HEK293T (cell line): ENCODE measurements at regions not wholly inside any gene's neighbourhood (a gene's known extent, or its start where the extent isn't known, plus 50 kb on each side); places are given as distances from the start of the nearest gene placed in this dataset.

Experiments
- BHLHE40 ChIP-seq: fragments of 450-650 bp; IDR thresholded peaks from 2 replicates; pipeline ENCODE4 v1.6.1; 2016; ENCODE audit warnings: mild to moderate bottlenecking, moderate library complexity, borderline replicate concordance
- ELF4 ChIP-seq: fragments of 450-650 bp; IDR thresholded peaks from 2 replicates; pipeline ENCODE4 v1.6.1; 2017; ENCODE audit warnings: antibody characterized with exemption
- FOXA1 ChIP-seq: fragments of 450-650 bp; IDR thresholded peaks from 2 replicates; pipeline ENCODE4 v1.6.1; 2016; ENCODE audit warnings: mild to moderate bottlenecking
- FOXK2 ChIP-seq: fragments of 450-650 bp; IDR thresholded peaks from 2 replicates; pipeline ENCODE4 v1.6.1; 2016; ENCODE audit warnings: mild to moderate bottlenecking
- FOXM1 ChIP-seq: fragments of 450-650 bp; IDR thresholded peaks from 2 replicates; pipeline ENCODE4 v1.6.1; 2017; ENCODE audit warnings: mild to moderate bottlenecking, borderline replicate concordance
- HDGF ChIP-seq: fragments of 450-650 bp; IDR thresholded peaks from 2 replicates; pipeline ENCODE4 v1.6.1; 2017; ENCODE audit warnings: antibody characterized with exemption, borderline replicate concordance
- L3MBTL2 ChIP-seq: fragments of 450-650 bp; conservative IDR thresholded peaks from 2 replicates; pipeline ENCODE4 v1.6.1; 2016; ENCODE audit warnings: mild to moderate bottlenecking
- NFRKB ChIP-seq: fragments of 450-650 bp; IDR thresholded peaks from 2 replicates; pipeline ENCODE4 v1.6.1; 2016; ENCODE audit warnings: mild to moderate bottlenecking, moderate library complexity
- SP1 ChIP-seq: fragments of 450-650 bp; IDR thresholded peaks from 2 replicates; pipeline ENCODE4 v1.6.1; 2017
- SUZ12 ChIP-seq: fragments of 450-650 bp; IDR thresholded peaks from 2 replicates; pipeline ENCODE4 v1.6.1; 2016; ENCODE audit warnings: mild to moderate bottlenecking
- TARDBP ChIP-seq: fragments of 450-650 bp; IDR thresholded peaks from 2 replicates; pipeline ENCODE4 v1.6.1; 2016
- ZNF384 ChIP-seq: fragments of 450-650 bp; IDR thresholded peaks from 2 replicates; pipeline ENCODE4 v1.6.1; 2016
- TF ChIP-seq, protein P1 (sequence below): fragments of 450-650 bp; IDR thresholded peaks from 2 replicates; pipeline ENCODE4 v1.6.1; 2016

DNA sequence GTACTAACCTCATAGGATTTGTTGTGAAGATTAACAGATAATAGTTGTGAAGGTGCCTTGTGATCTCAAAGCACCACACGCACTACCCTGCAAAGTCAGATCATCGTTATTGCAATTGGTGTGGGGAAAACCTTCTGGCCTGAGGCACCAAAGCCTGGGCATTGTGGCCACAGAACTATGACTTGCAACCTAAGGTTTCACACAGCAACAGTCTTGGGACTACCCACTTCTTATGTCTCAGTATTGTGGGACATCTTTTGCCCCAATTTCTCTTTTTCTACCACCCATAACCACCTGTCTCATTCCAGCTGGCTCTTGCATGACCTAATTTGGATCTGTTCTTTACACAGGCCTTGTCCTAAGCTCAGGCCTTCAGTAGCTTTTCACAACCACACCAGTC lies 247.8 kb upstream of the NR4A3 start:
- TF ChIP-seq FOXK2 (no peak), NFRKB (no peak), FOXM1 (no peak), SUZ12 (no peak), ZNF384 (no peak), BHLHE40 (no peak), L3MBTL2 (no peak), TARDBP (no peak), SP1 (no peak), FOXA1 (no peak), HDGF (no peak), ELF4 (no peak)
- TF ChIP-seq, protein P1, sequence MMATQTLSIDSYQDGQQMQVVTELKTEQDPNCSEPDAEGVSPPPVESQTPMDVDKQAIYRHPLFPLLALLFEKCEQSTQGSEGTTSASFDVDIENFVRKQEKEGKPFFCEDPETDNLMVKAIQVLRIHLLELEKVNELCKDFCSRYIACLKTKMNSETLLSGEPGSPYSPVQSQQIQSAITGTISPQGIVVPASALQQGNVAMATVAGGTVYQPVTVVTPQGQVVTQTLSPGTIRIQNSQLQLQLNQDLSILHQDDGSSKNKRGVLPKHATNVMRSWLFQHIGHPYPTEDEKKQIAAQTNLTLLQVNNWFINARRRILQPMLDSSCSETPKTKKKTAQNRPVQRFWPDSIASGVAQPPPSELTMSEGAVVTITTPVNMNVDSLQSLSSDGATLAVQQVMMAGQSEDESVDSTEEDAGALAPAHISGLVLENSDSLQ: no peak
